Embryonic facial prominence (tissue), 1 donor: ENCODE measurements at regions not wholly inside any gene's neighbourhood (a gene's known extent, or its start where the extent isn't known, plus 50 kb on each side); places are given as distances from the start of the nearest gene placed in this dataset.
"Not testable (repeated sequence)": the region's sequence is repeated elsewhere in the genome, so short reads cannot be mapped to it uniquely, and the experiment has no call there.

Experiments used
- DNase-seq: peaks from one replicate; pipeline ENCODE4 v3.0.0-alpha.2; 2016; ENCODE audit errors: extremely low spot score

DNA sequence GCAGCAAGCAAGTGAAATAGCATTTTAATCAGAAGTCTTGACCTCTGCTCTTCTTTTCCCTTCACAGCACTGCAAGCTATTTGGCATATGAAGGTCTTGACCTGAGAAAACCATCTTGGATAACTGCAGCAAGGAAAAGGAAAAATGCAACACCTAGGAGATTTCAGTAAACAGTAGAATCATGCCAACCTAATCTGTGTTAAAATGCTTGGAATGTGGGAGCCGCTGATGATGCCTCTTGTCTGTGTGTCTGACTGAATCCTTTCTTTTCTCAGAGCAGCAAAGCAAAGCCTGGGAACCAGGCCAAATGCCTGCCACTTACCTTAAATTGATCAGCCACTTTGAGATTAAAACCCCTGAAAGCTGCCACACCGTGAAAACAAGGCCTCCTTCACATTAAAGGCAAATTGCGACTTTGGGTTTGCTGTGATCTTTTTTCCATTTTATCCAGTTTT lies 80.4 kb upstream of the CDK6 start:
- peak; percentile 14 for DNase-seq

GRCh38 chr7:92915348-92915747 lies 79.0 kb upstream of the CDK6 start:
- DNase-seq, result no peak

DNA sequence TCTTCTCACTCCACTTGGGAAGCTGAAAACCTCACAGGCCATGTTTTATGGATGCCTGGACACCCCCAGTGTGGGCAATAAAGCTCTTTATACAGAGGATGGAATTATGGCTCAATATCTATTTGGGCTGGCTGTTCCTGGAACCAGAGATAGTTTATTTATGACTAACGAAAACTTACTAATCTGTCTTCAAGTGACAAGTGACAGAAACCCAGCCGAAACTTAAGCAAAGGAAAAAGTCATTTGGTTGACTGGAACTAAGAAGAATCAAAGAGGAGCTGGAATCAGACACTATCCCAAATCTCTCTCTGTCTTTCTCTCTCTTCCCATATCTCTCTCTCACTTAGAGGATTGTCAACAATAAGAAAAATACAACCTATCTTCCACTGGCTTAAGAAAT lies 78.3 kb upstream of the CDK6 start:
- no peak for DNase-seq

DNA sequence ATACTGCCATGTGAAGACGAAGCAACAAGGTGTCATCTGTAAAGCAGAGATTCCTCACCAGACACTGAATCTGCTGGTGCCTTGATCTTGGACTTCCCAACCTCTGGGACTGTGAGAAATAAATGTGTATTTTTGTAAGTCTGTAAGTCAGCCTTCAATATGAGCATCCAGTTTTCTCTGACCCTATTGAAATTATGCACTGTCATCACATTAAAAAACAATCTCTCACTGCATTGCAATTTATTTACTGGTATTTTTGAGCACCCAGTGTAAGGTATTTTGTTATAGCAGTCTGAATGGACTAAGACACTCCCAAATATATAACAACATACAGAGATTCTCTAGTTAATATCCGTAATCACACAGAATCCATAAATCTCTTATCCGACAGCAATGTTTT lies 77.5 kb upstream of the CDK6 start:
- DNase-seq, result no peak

GRCh38 chr7:92910976-92911375 lies 74.6 kb upstream of the CDK6 start:
- no peak for DNase-seq

GRCh38 chr7:92909686-92910475 lies 73.5 kb upstream of the CDK6 start:
- DNase-seq, result no peak

- DNase-seq, result no peak
Observed at GRCh38 chr7:92904244-92905131, 68.1 kb upstream of the CDK6 start.

DNA sequence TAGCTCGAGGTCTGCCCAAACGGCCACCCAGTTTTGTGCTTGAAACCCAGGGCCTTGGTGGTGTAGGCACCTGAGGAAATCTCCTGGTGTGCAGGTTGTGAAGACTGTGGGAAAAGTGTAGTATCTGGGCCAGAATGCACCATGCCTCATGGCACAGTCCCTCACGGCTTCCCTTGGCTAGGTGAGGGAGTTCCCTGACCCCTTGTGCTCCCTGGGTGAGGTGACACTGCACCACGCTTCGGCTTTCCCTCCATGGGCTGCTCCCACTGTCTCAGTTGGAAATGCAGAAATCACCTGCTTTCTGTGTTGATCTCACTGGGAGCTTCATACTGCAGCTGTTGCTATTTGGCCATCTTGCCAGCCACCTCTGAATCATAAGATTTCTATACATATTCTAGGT lies 62.4 kb upstream of the CDK6 start:
- no peak for DNase-seq

DNA sequence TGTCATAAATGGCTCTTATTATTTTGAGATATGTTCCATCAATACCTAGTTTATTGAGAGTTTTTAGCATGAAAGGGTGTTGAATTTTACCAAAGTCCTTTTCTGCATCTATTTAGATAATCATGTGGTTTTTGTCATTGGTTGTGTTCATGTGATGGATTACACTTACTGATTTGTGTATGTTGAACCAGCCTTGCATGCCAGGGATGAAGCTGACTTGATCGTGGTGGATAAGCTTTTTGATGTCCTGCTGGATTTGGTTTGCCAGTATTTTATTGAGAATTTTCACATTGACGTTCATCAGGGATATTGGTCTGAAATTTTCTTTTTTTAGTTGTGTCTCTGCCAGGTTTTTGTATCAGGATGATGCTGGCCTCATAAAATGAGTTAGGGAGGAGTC lies 58.5 kb upstream of the CDK6 start:
- DNase-seq, result not testable (repeated sequence)

DNA sequence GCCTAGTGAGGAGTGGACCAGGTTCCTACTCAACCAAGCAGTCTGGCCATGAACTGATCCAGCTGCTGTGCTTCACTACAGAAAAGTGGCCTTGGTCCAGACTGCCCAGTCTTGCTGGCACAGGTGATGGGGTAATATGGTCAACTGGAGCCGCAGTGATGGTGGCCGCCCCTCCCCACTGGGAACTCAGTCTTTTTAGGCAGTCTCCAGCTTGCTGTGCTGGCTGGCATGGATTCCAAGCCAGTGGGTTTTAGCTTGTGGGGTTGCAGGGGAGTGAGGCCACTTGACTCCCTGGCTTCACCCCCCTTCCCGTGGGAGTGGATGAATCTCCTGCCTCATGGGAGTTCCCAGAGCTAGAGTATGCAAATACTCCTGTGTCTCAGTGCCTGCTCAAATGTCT lies 52.7 kb upstream of the CDK6 start:
- DNase-seq, result no peak
